Activated T-helper 17 cell treated with anti-CD3 and anti-CD28 coated beads, Interleukin-2, amount 50 U/mL, for 72 hours (primary cell): ENCODE measurements at regions not wholly inside any gene's neighbourhood (a gene's known extent, or its start where the extent isn't known, plus 50 kb on each side); places are given as distances from the start of the nearest gene placed in this dataset.
A peak's percentile ranks its signal among the peaks of the same experiment; 100 is the strongest.

ENCODE experiments used
- ATAC-seq: fragments of 150-1000 bp; cut with Tn5 transposase; replicated peaks from 2 replicates; pipeline ENCODE4 v1.10.0; 2021; ENCODE audit warnings: mild to moderate bottlenecking, moderate library complexity
- H3K27ac Mint-ChIP-seq: one replicate; pipeline ENCODE4 v1.8.0; 2022; ENCODE audit warnings: mixed read lengths
- H3K27me3 Mint-ChIP-seq: one replicate; pipeline ENCODE4 v1.8.0; 2022; ENCODE audit warnings: mixed read lengths
- H3K36me3 Mint-ChIP-seq: one replicate; pipeline ENCODE4 v1.8.0; 2022; ENCODE audit warnings: low read depth, mild to moderate bottlenecking, mixed read lengths
- H3K4me1 Mint-ChIP-seq: one replicate; pipeline ENCODE4 v1.8.0; 2022; ENCODE audit warnings: mixed read lengths
- H3K4me3 Mint-ChIP-seq: one replicate; pipeline ENCODE4 v1.8.0; 2022; ENCODE audit warnings: mild to moderate bottlenecking, mixed read lengths
- H3K9me3 Mint-ChIP-seq: one replicate; pipeline ENCODE4 v1.8.0; 2022; ENCODE audit warnings: mixed read lengths

GRCh38 chr6:14922706-14923460 is 323.0 kb upstream of the JARID2 start:
- no peaks in the 10 kb centered on the region for H3K9me3 Mint-ChIP-seq
- no peak for ATAC-seq
- no peak overlapping the region for H3K4me3 Mint-ChIP-seq
- no peak overlapping the region for H3K27ac Mint-ChIP-seq
- no peaks in the 10 kb centered on the region for H3K4me1 Mint-ChIP-seq
- no peaks in the 10 kb centered on the region for H3K27me3 Mint-ChIP-seq
- no peaks in the 10 kb centered on the region for H3K36me3 Mint-ChIP-seq

DNA sequence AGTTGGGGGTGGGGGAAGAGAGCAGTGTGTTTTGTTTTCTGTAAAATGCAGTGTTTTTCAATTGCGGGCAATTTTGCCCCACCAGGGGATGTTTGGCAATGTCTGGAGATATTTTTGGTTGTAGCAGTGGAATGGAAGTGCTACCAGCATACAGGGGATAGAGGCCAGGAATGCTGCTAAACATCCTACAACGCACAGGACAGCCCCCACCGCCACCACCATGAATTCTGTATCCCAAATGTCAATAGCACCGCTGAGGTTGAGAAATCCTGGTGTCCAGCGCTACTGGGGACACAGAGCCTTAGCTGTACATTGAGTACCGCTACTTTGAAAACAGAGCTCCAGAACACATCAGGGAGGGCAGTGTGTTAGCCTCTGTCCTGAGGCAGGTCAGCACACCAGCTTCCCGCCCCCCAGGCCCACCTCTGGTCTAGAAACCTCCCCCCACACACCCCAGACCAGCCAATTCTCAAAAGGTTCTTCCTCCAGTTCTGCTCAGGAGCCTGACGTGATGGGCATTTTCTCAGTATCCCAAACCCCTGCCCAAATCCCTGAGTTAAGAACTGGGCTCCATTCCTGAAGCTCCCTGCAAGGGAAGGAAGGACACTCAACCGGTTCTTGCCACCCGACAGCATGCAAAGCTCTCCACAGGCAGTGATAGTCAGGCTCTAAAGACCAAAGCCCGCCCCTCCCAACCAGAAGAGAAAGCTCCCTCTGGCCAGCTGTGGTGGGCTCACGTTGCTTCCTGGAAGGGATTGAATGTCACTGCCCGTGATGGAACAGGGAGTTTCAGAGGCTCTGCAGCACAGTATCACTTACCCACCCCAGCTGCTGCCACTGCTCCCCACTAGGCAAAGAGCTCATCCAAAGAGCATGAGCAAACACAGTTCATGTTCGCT is 321.5 kb upstream of the JARID2 start:
- Mint-ChIP-seq H3K9me3 (no peaks in the 10 kb centered on the region), H3K36me3 (no peaks in the 10 kb centered on the region), H3K4me1 (peaks cover 1% of the 10 kb centered on the region), H3K27me3 (no peaks in the 10 kb centered on the region), H3K4me3 (no peak overlapping the region), H3K27ac (no peak overlapping the region)
- ATAC-seq, result no peak

DNA sequence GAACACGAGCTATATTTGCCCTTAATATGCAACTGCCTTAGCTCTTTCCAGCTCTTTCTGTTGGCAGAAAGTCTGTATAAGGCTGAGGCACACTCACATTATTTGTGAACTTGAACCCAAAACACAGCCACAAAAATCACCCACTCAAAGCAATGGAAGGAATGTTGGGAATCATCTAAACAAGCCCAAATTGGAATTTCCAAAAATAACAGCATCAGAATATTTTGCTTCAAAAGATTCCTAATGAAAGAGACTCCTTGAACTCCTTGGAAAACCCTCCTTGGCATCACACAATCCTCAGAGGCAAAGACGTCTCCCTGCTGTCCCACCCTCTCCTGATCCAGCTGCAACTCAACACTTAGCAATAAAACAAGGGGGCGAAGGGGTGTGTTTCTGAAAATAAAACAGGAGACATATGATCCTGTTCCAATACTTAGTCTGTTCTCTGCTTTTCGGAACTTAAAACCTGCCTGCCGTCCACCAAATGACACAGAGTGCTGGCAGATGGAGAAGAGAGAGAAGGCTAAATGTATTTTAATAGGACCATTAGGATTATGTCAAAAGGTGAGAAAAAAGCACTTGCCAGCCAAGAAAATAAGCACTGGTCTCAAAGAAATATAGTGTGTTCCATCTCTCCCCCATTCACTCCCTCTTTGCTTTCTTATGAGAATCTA is 320.7 kb upstream of the JARID2 start:
- no peak overlapping the region for H3K4me3 Mint-ChIP-seq
- peaks cover 5% of the 10 kb centered on the region for H3K4me1 Mint-ChIP-seq
- no peak for ATAC-seq
- no peaks in the 10 kb centered on the region for H3K36me3 Mint-ChIP-seq
- H3K27me3 Mint-ChIP-seq, result no peaks in the 10 kb centered on the region
- no peaks in the 10 kb centered on the region for H3K9me3 Mint-ChIP-seq
- H3K27ac Mint-ChIP-seq, result no peak overlapping the region

- peaks cover 5% of the 10 kb centered on the region for H3K4me1 Mint-ChIP-seq
- no peak overlapping the region for H3K4me3 Mint-ChIP-seq
- H3K9me3 Mint-ChIP-seq, result no peaks in the 10 kb centered on the region
- H3K27me3 Mint-ChIP-seq, result no peaks in the 10 kb centered on the region
- ATAC-seq, result no peak
- H3K36me3 Mint-ChIP-seq, result no peaks in the 10 kb centered on the region
- H3K27ac Mint-ChIP-seq, result no peak overlapping the region
Measured at GRCh38 chr6:14925699-14926026, 320.2 kb upstream of the JARID2 start.

- Mint-ChIP-seq H3K4me3 (no peak overlapping the region), H3K27me3 (no peaks in the 10 kb centered on the region), H3K27ac (no peak overlapping the region), H3K9me3 (no peaks in the 10 kb centered on the region), H3K4me1 (peaks cover 5% of the 10 kb centered on the region), H3K36me3 (no peaks in the 10 kb centered on the region)
- no peak for ATAC-seq
Measured at GRCh38 chr6:14927398-14927797, 318.5 kb upstream of the JARID2 start.

GRCh38 chr6:14929291-14929690 is 316.6 kb upstream of the JARID2 start:
- Mint-ChIP-seq H3K4me1 (peaks cover 5% of the 10 kb centered on the region), H3K27me3 (no peaks in the 10 kb centered on the region), H3K9me3 (no peaks in the 10 kb centered on the region), H3K4me3 (no peak overlapping the region), H3K36me3 (no peaks in the 10 kb centered on the region), H3K27ac (no peak overlapping the region)
- no peak for ATAC-seq

DNA sequence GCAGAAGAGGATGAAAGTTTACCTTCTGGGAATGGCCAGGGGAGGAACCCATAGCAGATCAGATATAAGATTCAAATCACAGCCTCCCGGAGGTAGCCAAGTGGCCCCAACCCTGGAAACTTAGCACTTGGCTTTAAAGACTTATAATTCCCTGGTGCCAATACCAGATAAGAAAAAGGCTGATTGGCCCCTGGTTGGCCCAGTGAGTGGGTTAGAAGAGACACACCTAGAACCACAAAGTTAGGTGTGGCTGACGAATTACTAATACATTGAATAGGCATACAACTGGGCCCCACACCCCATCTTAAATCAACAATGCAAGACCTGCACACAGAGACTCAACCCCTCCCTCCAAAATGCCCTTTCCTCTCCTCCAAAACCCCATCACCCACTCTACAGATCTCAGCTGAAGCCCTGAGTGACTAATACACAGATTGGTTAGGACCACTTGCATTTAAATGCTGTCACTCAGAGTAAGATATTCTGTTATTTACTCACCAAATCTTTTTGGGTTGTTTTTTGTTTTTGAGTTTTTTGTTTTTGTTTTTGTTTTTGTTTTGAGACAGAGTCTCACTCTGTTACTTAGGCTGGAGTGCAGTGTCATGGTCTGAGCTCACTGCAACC is 315.4 kb upstream of the JARID2 start:
- peak; percentile 34 for ATAC-seq
- peaks cover 5% of the 10 kb centered on the region for H3K4me1 Mint-ChIP-seq
- H3K36me3 Mint-ChIP-seq, result no peaks in the 10 kb centered on the region
- H3K27me3 Mint-ChIP-seq, result no peaks in the 10 kb centered on the region
- H3K27ac Mint-ChIP-seq, result peak overlapping the region; percentile 7
- no peak overlapping the region for H3K4me3 Mint-ChIP-seq
- no peaks in the 10 kb centered on the region for H3K9me3 Mint-ChIP-seq

DNA sequence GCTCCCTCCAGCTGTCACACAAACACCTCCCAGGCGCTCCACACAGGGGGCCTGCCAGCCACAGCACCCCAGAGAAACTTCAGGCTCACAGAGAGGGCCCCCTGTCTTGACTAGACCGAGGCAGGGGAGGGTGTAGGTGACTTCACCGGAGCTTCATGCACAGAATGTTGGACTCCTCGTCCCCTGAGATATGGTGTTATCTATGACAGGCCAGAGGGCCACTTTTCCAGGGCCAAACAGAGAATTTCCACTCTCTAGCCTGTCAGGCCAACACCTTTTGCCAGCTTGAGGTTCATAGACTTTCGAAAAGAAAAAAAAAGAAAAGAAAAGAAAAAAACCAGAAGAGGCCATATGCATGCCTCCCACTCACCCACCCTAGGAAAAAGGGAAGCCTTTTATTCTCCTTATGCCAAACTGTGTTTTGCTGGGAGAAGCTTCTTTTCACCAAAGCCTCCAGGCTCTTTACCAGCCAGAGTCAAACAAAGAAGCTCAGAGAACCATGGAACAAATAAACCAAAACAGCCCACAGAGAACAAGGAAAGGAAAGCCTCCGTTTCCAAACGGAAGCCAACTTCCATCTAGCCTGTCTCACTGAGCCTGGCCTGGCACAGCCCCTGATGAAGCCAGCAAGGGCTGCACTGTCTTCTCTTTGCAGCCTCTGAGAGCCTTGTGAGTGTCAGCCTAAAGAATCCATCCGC is 313.2 kb upstream of the JARID2 start:
- Mint-ChIP-seq H3K4me1 (peaks cover 5% of the 10 kb centered on the region), H3K27me3 (no peaks in the 10 kb centered on the region), H3K36me3 (no peaks in the 10 kb centered on the region), H3K4me3 (no peak overlapping the region), H3K9me3 (no peaks in the 10 kb centered on the region), H3K27ac (no peak overlapping the region)
- no peak for ATAC-seq

GRCh38 chr6:14933183-14933544 is 312.7 kb upstream of the JARID2 start:
- Mint-ChIP-seq H3K9me3 (no peaks in the 10 kb centered on the region), H3K27me3 (no peaks in the 10 kb centered on the region), H3K4me1 (peaks cover 5% of the 10 kb centered on the region), H3K4me3 (no peak overlapping the region), H3K36me3 (no peaks in the 10 kb centered on the region), H3K27ac (no peak overlapping the region)
- ATAC-seq, result no peak

DNA sequence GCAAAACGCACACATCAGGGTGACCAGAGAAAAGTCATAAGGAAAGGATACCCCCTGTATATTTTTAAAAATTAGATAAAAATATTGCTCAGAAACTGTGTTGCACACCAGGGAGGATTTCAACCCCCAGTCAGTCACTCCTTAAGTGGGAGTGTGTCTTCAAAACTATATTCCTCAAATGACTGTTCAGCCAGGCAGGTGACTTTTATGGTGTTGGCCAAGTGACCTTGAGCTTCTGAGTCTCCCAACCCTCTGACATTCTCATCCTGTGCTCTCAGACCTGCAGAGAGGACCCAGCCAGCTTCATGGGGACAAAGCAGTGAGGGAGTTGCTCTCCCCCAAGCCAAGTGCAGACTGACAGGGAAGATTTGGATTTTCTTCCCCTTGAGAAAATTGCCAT is 311.9 kb upstream of the JARID2 start:
- Mint-ChIP-seq H3K27me3 (no peaks in the 10 kb centered on the region), H3K27ac (no peak overlapping the region), H3K9me3 (no peaks in the 10 kb centered on the region), H3K4me3 (no peak overlapping the region), H3K36me3 (no peaks in the 10 kb centered on the region), H3K4me1 (peaks cover 5% of the 10 kb centered on the region)
- peak; percentile 62 for ATAC-seq

GRCh38 chr6:14934844-14935243 is 311.0 kb upstream of the JARID2 start:
- Mint-ChIP-seq H3K4me1 (no peaks in the 10 kb centered on the region), H3K36me3 (no peaks in the 10 kb centered on the region), H3K9me3 (no peaks in the 10 kb centered on the region), H3K27me3 (no peaks in the 10 kb centered on the region), H3K27ac (no peak overlapping the region), H3K4me3 (no peak overlapping the region)
- ATAC-seq, result no peak

DNA sequence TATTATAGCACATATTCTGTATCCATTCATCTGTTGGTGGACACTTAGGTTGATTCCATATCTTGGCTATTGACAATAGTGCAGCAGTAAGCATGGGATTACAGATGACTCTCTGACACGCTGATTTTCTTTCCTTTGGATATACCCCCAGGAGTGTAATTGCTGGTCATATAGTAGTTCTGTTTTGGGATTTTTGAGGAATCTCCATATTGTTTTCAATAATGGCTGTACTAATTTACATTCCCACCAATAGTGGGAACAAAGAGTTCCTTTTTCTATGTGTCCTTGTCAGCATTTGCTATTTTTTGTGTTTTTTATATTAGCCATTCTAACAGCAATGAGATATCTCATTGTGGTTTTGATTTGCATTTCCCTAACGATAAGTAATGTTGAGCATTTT is 309.0 kb upstream of the JARID2 start:
- no peak for ATAC-seq
- no peak overlapping the region for H3K27ac Mint-ChIP-seq
- no peaks in the 10 kb centered on the region for H3K4me1 Mint-ChIP-seq
- H3K27me3 Mint-ChIP-seq, result no peaks in the 10 kb centered on the region
- no peaks in the 10 kb centered on the region for H3K9me3 Mint-ChIP-seq
- H3K4me3 Mint-ChIP-seq, result no peak overlapping the region
- no peaks in the 10 kb centered on the region for H3K36me3 Mint-ChIP-seq

DNA sequence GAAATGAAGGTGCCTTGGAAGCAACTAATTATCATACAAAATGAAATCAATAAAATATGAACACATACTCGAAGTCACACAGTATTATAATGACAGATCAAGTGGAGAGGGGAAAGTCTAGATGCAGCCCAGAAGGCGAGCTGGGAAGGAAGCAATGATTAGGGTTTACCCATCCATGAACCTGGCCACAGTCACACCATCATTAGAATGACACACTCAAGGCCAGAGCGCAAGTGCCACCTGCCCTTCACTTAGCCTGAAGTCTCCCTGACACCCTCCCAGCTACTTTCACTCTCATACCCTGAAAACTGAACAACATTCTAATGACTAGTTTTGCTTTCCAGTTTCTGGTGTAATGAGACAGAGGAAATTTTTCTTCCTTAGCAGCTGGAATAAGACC is 302.8 kb upstream of the JARID2 start:
- Mint-ChIP-seq H3K27me3 (no peaks in the 10 kb centered on the region), H3K9me3 (no peaks in the 10 kb centered on the region), H3K36me3 (no peaks in the 10 kb centered on the region), H3K4me3 (no peak overlapping the region), H3K4me1 (no peaks in the 10 kb centered on the region), H3K27ac (no peak overlapping the region)
- peak; percentile 68 for ATAC-seq

GRCh38 chr6:14944593-14944992 is 301.3 kb upstream of the JARID2 start:
- H3K36me3 Mint-ChIP-seq, result no peaks in the 10 kb centered on the region
- no peaks in the 10 kb centered on the region for H3K9me3 Mint-ChIP-seq
- no peak overlapping the region for H3K4me3 Mint-ChIP-seq
- no peaks in the 10 kb centered on the region for H3K4me1 Mint-ChIP-seq
- ATAC-seq, result no peak
- no peaks in the 10 kb centered on the region for H3K27me3 Mint-ChIP-seq
- H3K27ac Mint-ChIP-seq, result no peak overlapping the region
